ENCODE measurements at regions not wholly inside any gene's neighbourhood (a gene's known extent, or its start where the extent isn't known, plus 50 kb on each side); places are given as distances from the start of the nearest gene placed in this dataset.
"Not testable (repeated sequence)": the region's sequence is repeated elsewhere in the genome, so short reads cannot be mapped to it uniquely, and the experiment has no call there.

DNA sequence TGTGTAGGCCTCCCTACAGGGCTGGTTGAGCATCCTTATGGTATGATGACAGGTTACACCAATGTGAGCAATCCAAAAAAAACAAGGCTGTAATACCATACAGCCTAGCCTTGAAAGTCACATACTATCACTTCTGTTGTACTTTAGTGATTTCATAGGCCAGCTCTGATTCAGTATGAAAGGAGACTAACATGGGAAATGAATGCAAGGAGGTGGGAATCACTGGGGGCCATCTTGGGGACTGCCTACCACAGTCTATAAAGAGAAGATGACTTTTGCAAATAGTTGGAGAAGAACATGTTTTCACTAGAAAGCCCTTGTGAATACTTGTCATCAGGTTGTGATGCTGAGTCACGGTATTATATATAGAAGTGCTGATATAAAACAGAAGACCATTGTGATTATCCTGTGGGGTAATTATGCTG is 270.7 kb downstream of the S1PR1 start:
- CTCF ChIA-PET, result interaction anchor here (0.7 kb wide), 1 partner anchor 1527 kb away, joined by 3 read pairs; no protein-coding TSS in a partner anchor

DNA sequence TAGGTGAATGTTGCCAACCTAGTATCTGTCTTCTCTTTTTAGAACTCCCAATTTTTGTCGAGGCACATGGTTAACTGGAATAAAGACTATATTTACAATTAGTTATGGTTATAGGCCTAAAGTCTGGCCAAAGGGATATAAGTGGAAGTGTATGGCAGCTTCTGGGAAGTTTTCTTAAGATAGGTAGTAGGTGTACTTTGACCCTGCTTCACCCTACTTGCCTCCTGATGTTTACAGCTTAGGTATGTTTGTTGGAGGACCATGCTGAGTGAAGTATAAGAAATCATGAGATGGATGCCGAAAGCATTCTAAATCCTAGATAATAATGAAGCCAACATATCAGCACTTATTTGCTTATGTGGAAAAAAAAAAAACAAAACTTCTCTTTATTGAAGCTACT is 272.1 kb downstream of the S1PR1 start:
- POLR2A ChIA-PET, result no interaction called here
- CTCF ChIA-PET, result no interaction called here

More for the DNA sequence above, 270.7 kb downstream of the S1PR1 start:
- POLR2A ChIA-PET, result no interaction called here

DNA sequence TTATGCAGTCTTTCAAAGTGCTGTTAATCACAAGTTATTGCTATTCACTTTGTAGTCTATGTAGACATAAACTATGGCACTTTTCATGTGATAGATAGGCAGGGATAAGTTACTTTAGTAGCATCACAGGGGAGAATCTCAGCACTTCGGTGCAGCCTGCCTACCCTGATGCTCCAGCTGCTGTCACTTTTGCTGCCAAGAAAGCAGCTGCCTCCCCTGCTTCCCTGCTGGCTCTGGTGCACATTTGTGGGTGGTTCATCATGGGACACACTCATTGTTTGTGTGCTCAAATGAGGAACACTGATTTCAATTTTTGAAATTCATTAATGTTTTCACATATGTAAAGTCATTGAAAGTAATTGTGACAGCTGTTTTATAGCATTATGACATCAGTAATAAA is 272.6 kb downstream of the S1PR1 start:
- POLR2A ChIA-PET, result no interaction called here
- CTCF ChIA-PET, result no interaction called here

- ChIA-PET POLR2A (no interaction called here), CTCF (no interaction called here)
These were observed 274.5 kb downstream of the S1PR1 start for GRCh38 chr1:101511202-101511891.

GRCh38 chr1:101520302-101520701 is 283.5 kb downstream of the S1PR1 start:
- CTCF ChIA-PET, result interaction anchor here (0.8 to 1.3 kb wide), 4 partner anchors 10 to 211 kb away, joined by 3 to 4 read pairs (median 3); no protein-coding TSS in a partner anchor
- POLR2A ChIA-PET, result no interaction called here

GRCh38 chr1:101522486-101522885 is 285.7 kb downstream of the S1PR1 start:
- POLR2A ChIA-PET, result no interaction called here
- CTCF ChIA-PET, result interaction anchor here (1.5 kb wide), 1 partner anchor 17 kb away, joined by 5 read pairs; no protein-coding TSS in a partner anchor

- ChIA-PET CTCF (no interaction called here), POLR2A (no interaction called here)
These were observed 290.0 kb downstream of the S1PR1 start for GRCh38 chr1:101526813-101527212.

GRCh38 chr1:101532377-101532776 is 295.6 kb downstream of the S1PR1 start:
- POLR2A ChIA-PET, result no interaction called here
- CTCF ChIA-PET, result interaction anchor here (1.0 kb wide), 1 partner anchor 11 kb away, joined by 3 read pairs; no protein-coding TSS in a partner anchor

- CTCF ChIA-PET, result no interaction called here
- POLR2A ChIA-PET, result no interaction called here
These were observed 303.3 kb downstream of the S1PR1 start for GRCh38 chr1:101540161-101540560.

DNA sequence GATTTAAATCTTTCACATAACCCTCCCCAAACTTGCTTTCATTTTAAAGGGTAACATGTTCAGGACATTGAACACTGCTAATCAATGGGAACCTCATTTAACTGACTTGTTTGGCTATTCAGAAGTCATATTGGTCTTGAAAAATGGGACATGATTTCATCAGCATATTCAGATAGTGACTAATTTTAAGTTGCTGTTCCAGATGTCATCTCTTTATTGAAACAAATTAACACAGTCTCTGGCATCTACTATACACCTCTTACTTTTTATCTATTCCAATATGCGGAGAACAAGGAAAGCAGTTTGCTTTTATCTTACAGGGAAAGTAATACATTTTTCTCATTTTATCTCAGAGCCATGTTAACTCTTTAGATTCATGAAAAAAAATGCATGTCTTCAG is 310.1 kb downstream of the S1PR1 start:
- POLR2A ChIA-PET, result no interaction called here
- CTCF ChIA-PET, result no interaction called here

DNA sequence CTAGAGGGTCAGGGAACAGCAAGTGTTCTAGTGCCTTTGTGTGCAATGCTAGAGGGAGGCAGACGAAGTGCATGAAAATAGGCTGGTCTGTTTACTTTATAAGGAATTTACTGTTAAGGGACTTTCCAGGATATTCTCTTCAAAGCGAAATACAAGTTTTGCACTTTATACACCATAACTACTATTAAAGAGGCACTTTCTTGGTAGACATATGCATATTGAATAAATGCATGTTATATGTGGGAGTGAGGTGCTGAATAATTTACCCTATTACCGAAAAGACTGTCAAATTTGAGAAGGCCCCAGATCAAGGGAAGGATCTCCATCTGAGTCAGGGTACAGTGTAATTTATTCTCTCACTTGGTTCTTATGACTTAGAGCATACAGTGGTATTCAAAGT is 310.5 kb downstream of the S1PR1 start:
- POLR2A ChIA-PET, result no interaction called here
- CTCF ChIA-PET, result interaction anchor here (0.6 kb wide), 1 partner anchor 1803 kb away, joined by 3 read pairs; no protein-coding TSS in a partner anchor

DNA sequence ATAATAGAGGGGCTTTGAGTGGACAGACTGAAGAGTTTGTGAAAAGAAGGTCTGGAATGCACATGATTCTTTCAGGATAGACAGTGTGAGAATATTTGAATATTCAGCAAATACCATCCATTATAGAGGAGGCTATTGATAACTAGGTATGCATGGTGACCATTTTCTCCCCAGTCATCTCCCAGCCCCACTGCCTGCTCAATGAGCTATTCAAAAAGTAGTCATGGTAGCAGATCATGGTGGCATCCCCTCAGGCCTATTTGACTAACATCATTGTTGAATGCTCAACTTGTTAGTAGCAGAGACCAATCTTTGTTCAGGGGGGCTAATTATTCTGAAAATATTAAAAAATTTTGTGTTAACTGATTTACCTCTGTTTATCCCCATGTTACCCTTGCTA is 311.6 kb downstream of the S1PR1 start:
- CTCF ChIA-PET, result no interaction called here

DNA sequence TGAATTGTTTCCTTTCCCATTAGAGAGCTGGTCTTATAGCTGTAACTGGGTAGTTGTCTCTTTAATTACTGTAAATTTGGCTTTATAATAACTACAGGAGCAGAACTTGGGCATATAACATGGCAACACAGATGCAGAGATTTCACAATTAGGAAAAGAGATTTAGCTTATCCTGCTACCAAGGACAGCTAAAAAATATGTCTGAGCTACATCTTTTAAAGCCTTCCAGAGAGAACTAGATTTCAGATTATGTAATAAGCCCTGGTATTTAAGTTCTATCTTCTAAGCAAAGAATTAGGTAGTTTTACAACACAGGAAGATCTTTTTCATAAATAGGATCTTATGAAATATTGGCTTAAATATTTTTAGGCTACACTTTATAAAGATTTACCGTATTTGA is 313.8 kb downstream of the S1PR1 start:
- POLR2A ChIA-PET, result no interaction called here
- CTCF ChIA-PET, result no interaction called here

More for the DNA sequence above, 311.6 kb downstream of the S1PR1 start:
- POLR2A ChIA-PET, result no interaction called here

DNA sequence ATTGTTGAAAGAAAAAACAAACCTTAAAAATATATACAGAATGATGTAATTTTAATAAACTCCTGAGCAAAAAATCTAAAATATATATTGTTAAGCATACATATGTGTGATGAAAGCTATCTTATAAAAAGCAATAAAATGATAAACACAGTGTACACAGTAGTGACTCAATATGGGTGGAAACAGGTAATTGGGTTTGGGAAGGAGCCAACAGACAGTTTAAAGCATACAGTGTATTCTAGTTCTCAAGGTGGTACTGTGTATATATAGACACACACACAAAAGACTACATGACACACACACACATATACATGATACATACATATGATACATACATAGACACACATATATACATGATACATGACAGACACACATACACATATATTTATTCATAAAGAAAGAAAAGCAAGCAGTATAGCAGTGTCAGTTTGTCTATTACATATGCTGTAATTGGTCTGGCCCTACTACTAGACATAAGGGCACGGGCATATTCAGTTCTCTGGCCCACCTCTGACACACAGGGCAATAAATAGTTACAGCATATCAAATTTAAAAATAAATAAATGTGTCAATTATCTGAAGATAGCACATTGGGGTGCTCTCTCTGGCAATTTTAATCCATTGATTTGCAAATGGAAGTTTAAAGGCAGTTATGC is 330.2 kb downstream of the S1PR1 start:
- POLR2A ChIA-PET, result no interaction called here
- CTCF ChIA-PET, result interaction anchor here (1.5 kb wide), 1 partner anchor 47 kb away, joined by 4 read pairs; no protein-coding TSS in a partner anchor

DNA sequence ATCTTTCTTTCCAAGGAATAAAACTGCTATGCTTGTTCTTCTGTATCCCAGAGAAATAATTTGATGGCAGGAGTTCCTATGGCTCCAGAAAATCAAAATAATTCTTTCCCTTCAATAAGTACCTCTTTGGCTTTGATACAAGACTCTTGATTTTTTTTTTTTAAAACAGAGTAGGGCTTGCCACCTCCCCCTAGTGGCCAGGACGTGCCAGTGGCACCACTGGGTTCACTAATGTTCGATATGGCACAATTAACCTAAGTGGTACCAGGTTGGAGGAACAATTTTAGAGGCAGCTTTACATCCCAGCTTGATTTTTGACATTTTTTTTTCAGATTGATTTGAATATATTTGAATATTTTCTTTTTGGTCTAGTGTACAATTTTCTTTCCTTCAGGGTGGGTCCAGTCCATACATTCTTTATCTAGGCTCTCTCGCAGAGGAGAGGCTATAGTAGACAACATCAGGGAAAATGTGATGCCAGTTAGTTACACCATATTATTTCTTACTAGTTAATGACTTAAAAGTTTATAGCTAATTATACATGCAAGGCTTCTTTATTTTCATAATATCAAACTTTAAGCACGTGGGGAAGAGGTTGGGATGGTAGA is 330.9 kb downstream of the S1PR1 start:
- POLR2A ChIA-PET, result no interaction called here
- CTCF ChIA-PET, result interaction anchor here (1.3 to 1.5 kb wide), 2 partner anchors 11 to 47 kb away, joined by 4 read pairs; no protein-coding TSS in a partner anchor

- CTCF ChIA-PET, result no interaction called here
- POLR2A ChIA-PET, result no interaction called here
These were observed 350.9 kb downstream of the S1PR1 start for GRCh38 chr1:101587741-101588140.

GRCh38 chr1:101588677-101589076 is 351.9 kb downstream of the S1PR1 start:
- ChIA-PET POLR2A (no interaction called here), CTCF (no interaction called here)

- ChIA-PET CTCF (no interaction called here), POLR2A (no interaction called here)
These were observed 356.0 kb downstream of the S1PR1 start for GRCh38 chr1:101592845-101593244.

DNA sequence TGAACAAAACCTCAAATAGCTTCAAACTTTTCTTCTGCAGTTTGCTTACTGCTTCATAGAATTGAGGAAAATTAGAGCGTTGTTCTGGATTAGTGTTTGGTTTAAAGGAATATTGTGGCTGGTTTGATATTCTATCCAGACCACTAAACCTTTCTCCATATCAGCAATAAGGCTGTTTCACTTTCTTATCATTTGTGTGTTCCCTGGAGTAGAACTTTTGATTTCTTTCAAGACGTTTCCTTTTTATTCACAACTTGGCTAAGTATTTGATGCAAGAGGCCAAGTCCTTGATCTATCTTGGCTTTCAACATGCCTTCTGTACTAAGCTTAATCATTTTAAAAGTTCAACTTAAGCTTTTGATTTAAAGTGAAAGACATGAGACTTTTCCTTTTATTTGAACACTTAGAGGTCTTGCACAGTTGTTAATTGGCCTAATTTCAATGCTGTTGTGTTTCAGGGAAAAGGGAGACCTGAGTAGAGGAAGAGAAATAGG is 359.1 kb downstream of the S1PR1 start:
- ChIA-PET POLR2A (no interaction called here), CTCF (no interaction called here)

- CTCF ChIA-PET, POLR2A ChIA-PET: not testable (repeated sequence)
These were observed 363.8 kb downstream of the S1PR1 start for GRCh38 chr1:101600615-101601014.

DNA sequence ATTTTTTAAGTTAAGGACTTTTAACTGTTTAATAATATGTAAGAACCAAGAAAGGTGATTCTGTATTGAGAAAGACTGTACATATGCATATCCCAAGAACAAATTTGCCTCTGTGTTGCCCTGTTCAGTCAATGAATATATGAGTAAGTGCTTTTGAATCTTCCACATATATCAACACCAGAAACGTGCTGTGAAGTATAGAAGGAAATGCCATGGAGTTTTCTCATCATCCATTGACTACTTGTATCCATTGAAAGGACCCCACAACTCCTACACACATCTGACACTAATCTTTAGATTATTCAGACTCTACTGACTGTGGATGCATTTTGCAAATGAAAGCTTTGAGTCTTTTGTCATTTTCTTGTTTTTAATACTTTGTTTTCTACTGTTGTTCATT is 366.9 kb downstream of the S1PR1 start:
- POLR2A ChIA-PET, result no interaction called here
- CTCF ChIA-PET, result no interaction called here

Data from activated CD8-positive, alpha-beta memory T cell treated with anti-CD3 and anti-CD28 coated beads for 36 hours (primary cell).